ENCODE measurements at regions not wholly inside any gene's neighbourhood (a gene's known extent, or its start where the extent isn't known, plus 50 kb on each side); places are given as distances from the start of the nearest gene placed in this dataset.
"Not testable (repeated sequence)": the region's sequence is repeated elsewhere in the genome, so short reads cannot be mapped to it uniquely, and the experiment has no call there.

GRCh38 chr2:184416146-184416913 is 182.0 kb upstream of the ZNF804A start:
- no peaks in the 10 kb centered on the region for H4K20me1 ChIP-seq (ENCODE audit: control insufficient read depth, extremely low read depth, insufficient read depth, low read length)
- dilution Hi-C loops (cut with MboI; ENCODE audit: extremely low pct_ligation_motif_present, low sequenced_read_pairs) = no loop called here
- FAIRE-seq = no peak

GRCh38 chr2:184419744-184420143 is 178.6 kb upstream of the ZNF804A start:
- H3K9ac ChIP-seq (ENCODE audit: control insufficient read depth, extremely low read depth, insufficient read depth, low read length) = no peak overlapping the region
- no peaks in the 10 kb centered on the region for H3K36me3 ChIP-seq (ENCODE audit: control insufficient read depth in 2 of 2, extremely low read depth in 1 of 2, insufficient read depth in 2 of 2, low read length in 2 of 2)
- no peaks in the 10 kb centered on the region for H3K4me1 ChIP-seq (ENCODE audit: control insufficient read depth, extremely low read depth, insufficient read depth, low read length)
- no peak overlapping the region for H3K4me2 ChIP-seq (ENCODE audit: control insufficient read depth, extremely low read depth, insufficient read depth, low read depth, low read length)
- H3K4me3 ChIP-seq (ENCODE audit: control insufficient read depth in 2 of 3, extremely low read depth in 1 of 3, insufficient read depth in 2 of 3, low read depth in 1 of 3, low read length in 3 of 3) = no peak overlapping the region
- no peak for TF ChIP-seq CTCF (optimal IDR thresholded peaks at IDR 0.05 in 1 of 3, IDR thresholded peaks at IDR 0.05 in 1 of 3, conservative IDR thresholded peaks at IDR 0.05 in 1 of 3; ENCODE audit: extremely low read depth in 1 of 3, insufficient read depth in 2 of 3, low read length in 3 of 3)
- TF ChIP-seq EZH2 (IDR thresholded peaks at IDR 0.05; ENCODE audit: low read length) = no peak
- H3K9me3 ChIP-seq (ENCODE audit: control insufficient read depth, low read depth, low read length) = no peaks in the 10 kb centered on the region
- no peak overlapping the region for H2AFZ ChIP-seq (ENCODE audit: control insufficient read depth, low read length)
- FAIRE-seq (no peak), DNase-seq (ENCODE audit: low read depth, low spot score) (no peak)
- dilution Hi-C loops (cut with MboI; ENCODE audit: extremely low pct_ligation_motif_present, low sequenced_read_pairs) = no loop called here
- H4K20me1 ChIP-seq (ENCODE audit: control insufficient read depth, extremely low read depth, insufficient read depth, low read length) = no peaks in the 10 kb centered on the region
- no peaks in the 10 kb centered on the region for H3K79me2 ChIP-seq (ENCODE audit: control insufficient read depth, insufficient read depth, low read length)
- no peaks in the 10 kb centered on the region for H3K9me1 ChIP-seq (ENCODE audit: control insufficient read depth, extremely low read depth, insufficient read depth, low read length)
- no peak overlapping the region for H3K27ac ChIP-seq (ENCODE audit: control insufficient read depth, insufficient read depth, low read length)
- H3K27me3 ChIP-seq (ENCODE audit: control insufficient read depth, extremely low read depth, insufficient read depth, low read length) = no peaks in the 10 kb centered on the region

More at GRCh38 chr2:184416146-184416913, 182.0 kb upstream of the ZNF804A start:
- Histone ChIP-seq H3K4me1 (ENCODE audit: control insufficient read depth, extremely low read depth, insufficient read depth, low read length) (no peaks in the 10 kb centered on the region), H3K27ac (ENCODE audit: control insufficient read depth, insufficient read depth, low read length) (no peak overlapping the region), H3K9me1 (ENCODE audit: control insufficient read depth, extremely low read depth, insufficient read depth, low read length) (no peaks in the 10 kb centered on the region), H3K4me3 (ENCODE audit: control insufficient read depth in 2 of 3, extremely low read depth in 1 of 3, insufficient read depth in 2 of 3, low read depth in 1 of 3, low read length in 3 of 3) (no peak overlapping the region), H3K9me3 (ENCODE audit: control insufficient read depth, low read depth, low read length) (no peaks in the 10 kb centered on the region), H3K79me2 (ENCODE audit: control insufficient read depth, insufficient read depth, low read length) (no peaks in the 10 kb centered on the region), H2AFZ (ENCODE audit: control insufficient read depth, low read length) (no peak overlapping the region), H3K4me2 (ENCODE audit: control insufficient read depth, extremely low read depth, insufficient read depth, low read depth, low read length) (no peak overlapping the region), H3K9ac (ENCODE audit: control insufficient read depth, extremely low read depth, insufficient read depth, low read length) (no peak overlapping the region), H3K36me3 (ENCODE audit: control insufficient read depth in 2 of 2, extremely low read depth in 1 of 2, insufficient read depth in 2 of 2, low read length in 2 of 2) (no peaks in the 10 kb centered on the region), H3K27me3 (ENCODE audit: control insufficient read depth, extremely low read depth, insufficient read depth, low read length) (no peaks in the 10 kb centered on the region)
- TF ChIP-seq CTCF (optimal IDR thresholded peaks at IDR 0.05 in 1 of 3, IDR thresholded peaks at IDR 0.05 in 1 of 3, conservative IDR thresholded peaks at IDR 0.05 in 1 of 3; ENCODE audit: extremely low read depth in 1 of 3, insufficient read depth in 2 of 3, low read length in 3 of 3) = no peak
- TF ChIP-seq EZH2 (IDR thresholded peaks at IDR 0.05; ENCODE audit: low read length) = no peak
- DNase-seq (ENCODE audit: low read depth, low spot score) = no peak

- H3K4me3 ChIP-seq (ENCODE audit: control insufficient read depth in 2 of 3, extremely low read depth in 1 of 3, insufficient read depth in 2 of 3, low read depth in 1 of 3, low read length in 3 of 3); H3K4me1 ChIP-seq (ENCODE audit: control insufficient read depth, extremely low read depth, insufficient read depth, low read length); H3K79me2 ChIP-seq (ENCODE audit: control insufficient read depth, insufficient read depth, low read length); H3K9me1 ChIP-seq (ENCODE audit: control insufficient read depth, extremely low read depth, insufficient read depth, low read length); H3K27ac ChIP-seq (ENCODE audit: control insufficient read depth, insufficient read depth, low read length); dilution Hi-C loops (cut with MboI; ENCODE audit: extremely low pct_ligation_motif_present, low sequenced_read_pairs); H3K9ac ChIP-seq (ENCODE audit: control insufficient read depth, extremely low read depth, insufficient read depth, low read length); H2AFZ ChIP-seq (ENCODE audit: control insufficient read depth, low read length); H3K36me3 ChIP-seq (ENCODE audit: control insufficient read depth in 2 of 2, extremely low read depth in 1 of 2, insufficient read depth in 2 of 2, low read length in 2 of 2); DNase-seq (ENCODE audit: low read depth, low spot score); H3K9me3 ChIP-seq (ENCODE audit: control insufficient read depth, low read depth, low read length); FAIRE-seq; H4K20me1 ChIP-seq (ENCODE audit: control insufficient read depth, extremely low read depth, insufficient read depth, low read length); H3K27me3 ChIP-seq (ENCODE audit: control insufficient read depth, extremely low read depth, insufficient read depth, low read length); H3K4me2 ChIP-seq (ENCODE audit: control insufficient read depth, extremely low read depth, insufficient read depth, low read depth, low read length): not testable (repeated sequence)
These were observed 176.9 kb upstream of the ZNF804A start for GRCh38 chr2:184421456-184421855.

All from keratinocyte (primary cell).